ENCODE measurements at regions not wholly inside any gene's neighbourhood (a gene's known extent, or its start where the extent isn't known, plus 50 kb on each side); places are given as distances from the start of the nearest gene placed in this dataset.

DNA sequence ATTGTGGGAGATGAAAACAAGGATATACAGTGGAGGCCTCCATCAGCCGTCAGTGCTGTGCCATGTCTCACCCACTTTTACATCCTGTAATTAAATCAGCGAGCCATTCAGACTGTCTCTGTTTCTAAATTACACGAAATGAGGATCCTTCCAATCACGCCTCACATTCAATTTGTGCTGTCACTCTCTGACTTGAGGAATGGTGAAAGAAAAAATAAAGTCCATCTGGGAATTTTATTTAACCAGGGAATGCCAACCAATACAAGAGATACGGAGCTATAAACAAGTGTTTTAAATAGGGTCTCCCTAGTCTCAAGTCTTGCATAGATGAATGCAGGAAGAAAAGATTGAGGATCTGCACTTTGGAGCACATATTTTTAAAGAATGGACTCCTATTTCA, 72.8 kb downstream of the CMPK2 start:
- no peaks in the 10 kb centered on the region for H4K20me1 ChIP-seq (ENCODE audit: control insufficient read depth, insufficient read depth, insufficient read length)
- no peaks in the 10 kb centered on the region for H3K9me3 ChIP-seq (ENCODE audit: control insufficient read depth, low read depth, low read length)
- no peaks in the 10 kb centered on the region for H3K9me3 Mint-ChIP-seq
- H3K27me3 ChIP-seq (ENCODE audit: insufficient read depth, low read length), result no peaks in the 10 kb centered on the region
- no peak overlapping the region for H2BK15ac ChIP-seq (ENCODE audit: low read depth, low read length)
- H3K27ac ChIP-seq (ENCODE audit: insufficient read length, low read depth, low read length), result no peak overlapping the region
- no CpG with 5 or more reads among the region's 5 CpGs for WGBS (ENCODE audit: extremely low coverage, insufficient read length, low lambda C conversion rate)
- H2AFZ ChIP-seq (ENCODE audit: low read length), result no peak overlapping the region
- H3K4ac ChIP-seq (ENCODE audit: low read depth, low read length), result no peak overlapping the region
- H2BK5ac ChIP-seq (ENCODE audit: insufficient read length, low read length), result no peak overlapping the region
- H3K4me2 ChIP-seq (ENCODE audit: insufficient read depth, insufficient read length, low read length), result no peak overlapping the region
- no peaks in the 10 kb centered on the region for H3K79me2 ChIP-seq (ENCODE audit: insufficient read depth, low read length)
- H3K18ac ChIP-seq (ENCODE audit: insufficient read length, low read depth, low read length), result no peak overlapping the region
- no peak overlapping the region for H2BK120ac ChIP-seq (ENCODE audit: low read depth, low read length, poor library complexity, severe bottlenecking)
- H3K14ac ChIP-seq (ENCODE audit: insufficient read depth, low read length), result no peak overlapping the region
- no peak overlapping the region for H2AK5ac ChIP-seq (ENCODE audit: insufficient read length, low read length)
- no peak overlapping the region for H3K56ac ChIP-seq (ENCODE audit: insufficient read length, low read depth, low read length)
- no peak overlapping the region for H4K91ac ChIP-seq (ENCODE audit: insufficient read length, low read depth, low read length)
- no peak overlapping the region for H2BK12ac ChIP-seq (ENCODE audit: insufficient read length, low read depth, low read length)
- no peaks in the 10 kb centered on the region for H3K36me3 Mint-ChIP-seq (ENCODE audit: insufficient read depth in 1 of 3, low read depth in 3 of 3)
- no peak overlapping the region for H4K8ac ChIP-seq (replicated peaks; ENCODE audit: insufficient read length, low read depth, low read length)
- H2BK20ac ChIP-seq (ENCODE audit: low read depth, low read length, poor library complexity, severe bottlenecking), result no peak overlapping the region
- peaks cover 15% of the 10 kb centered on the region for H3K27me3 Mint-ChIP-seq (ENCODE audit: low read depth)
- no peaks in the 10 kb centered on the region for H3K4me1 ChIP-seq (ENCODE audit: insufficient read depth, low read length)
- H3K27ac Mint-ChIP-seq, result no peak overlapping the region
- no peak overlapping the region for H4K5ac ChIP-seq (ENCODE audit: insufficient read length, low read depth, low read length)
- H3T11ph ChIP-seq (ENCODE audit: low read length), result no peak overlapping the region
- TF ChIP-seq, protein P1, sequence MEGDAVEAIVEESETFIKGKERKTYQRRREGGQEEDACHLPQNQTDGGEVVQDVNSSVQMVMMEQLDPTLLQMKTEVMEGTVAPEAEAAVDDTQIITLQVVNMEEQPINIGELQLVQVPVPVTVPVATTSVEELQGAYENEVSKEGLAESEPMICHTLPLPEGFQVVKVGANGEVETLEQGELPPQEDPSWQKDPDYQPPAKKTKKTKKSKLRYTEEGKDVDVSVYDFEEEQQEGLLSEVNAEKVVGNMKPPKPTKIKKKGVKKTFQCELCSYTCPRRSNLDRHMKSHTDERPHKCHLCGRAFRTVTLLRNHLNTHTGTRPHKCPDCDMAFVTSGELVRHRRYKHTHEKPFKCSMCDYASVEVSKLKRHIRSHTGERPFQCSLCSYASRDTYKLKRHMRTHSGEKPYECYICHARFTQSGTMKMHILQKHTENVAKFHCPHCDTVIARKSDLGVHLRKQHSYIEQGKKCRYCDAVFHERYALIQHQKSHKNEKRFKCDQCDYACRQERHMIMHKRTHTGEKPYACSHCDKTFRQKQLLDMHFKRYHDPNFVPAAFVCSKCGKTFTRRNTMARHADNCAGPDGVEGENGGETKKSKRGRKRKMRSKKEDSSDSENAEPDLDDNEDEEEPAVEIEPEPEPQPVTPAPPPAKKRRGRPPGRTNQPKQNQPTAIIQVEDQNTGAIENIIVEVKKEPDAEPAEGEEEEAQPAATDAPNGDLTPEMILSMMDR (conservative IDR thresholded peaks at IDR 0.05), result no peak
- no peaks in the 10 kb centered on the region for H3K23me2 ChIP-seq (ENCODE audit: insufficient read length, low read depth, low read length, poor library complexity, severe bottlenecking)
- H3K4me3 Mint-ChIP-seq, result no peak overlapping the region
- H3K79me1 ChIP-seq (ENCODE audit: insufficient read depth, low read depth, low read length, poor library complexity, severe bottlenecking), result no peaks in the 10 kb centered on the region
- H3K9ac ChIP-seq (ENCODE audit: extremely low read depth, insufficient read length, low read length), result no peak overlapping the region
- no peak for DNase-seq
- no peak overlapping the region for H3K23ac ChIP-seq (ENCODE audit: insufficient read length, low read depth, low read length)
- H3K4me1 Mint-ChIP-seq, result 0 out of 4 replicates have a peak, but pooled peaks cover 0 to 2% of the 10 kb centered on the region in 2 experiments

All from H9 (cell line).